ENCODE measurements at regions not wholly inside any gene's neighbourhood (a gene's known extent, or its start where the extent isn't known, plus 50 kb on each side); places are given as distances from the start of the nearest gene placed in this dataset.
"Not testable (repeated sequence)": the region's sequence is repeated elsewhere in the genome, so short reads cannot be mapped to it uniquely, and the experiment has no call there.

- DNase-seq (ENCODE audit: low read depth in 4 of 4, low spot score in 2 of 4), result no peak
These were observed 90.2 kb upstream of the SLC6A11 start for GRCh38 chr3:10725846-10726245.

- no peak for DNase-seq (ENCODE audit: low read depth in 4 of 4, low spot score in 2 of 4)
These were observed 89.2 kb upstream of the SLC6A11 start for GRCh38 chr3:10726787-10727186.

GRCh38 chr3:10729439-10729838, 86.6 kb upstream of the SLC6A11 start:
- DNase-seq (ENCODE audit: low read depth in 4 of 4, low spot score in 2 of 4), result no peak

GRCh38 chr3:10732292-10732691, 83.7 kb upstream of the SLC6A11 start:
- no peak for DNase-seq (ENCODE audit: low read depth in 4 of 4, low spot score in 2 of 4)

GRCh38 chr3:10733297-10733696, 82.7 kb upstream of the SLC6A11 start:
- DNase-seq (ENCODE audit: low read depth in 4 of 4, low spot score in 2 of 4), result no peak

GRCh38 chr3:10736444-10736843, 79.6 kb upstream of the SLC6A11 start:
- DNase-seq (ENCODE audit: low read depth in 4 of 4, low spot score in 2 of 4), result not testable (repeated sequence)

- no peak for DNase-seq (ENCODE audit: low read depth in 4 of 4, low spot score in 2 of 4)
These were observed 78.2 kb upstream of the SLC6A11 start for GRCh38 chr3:10737785-10738184.

GRCh38 chr3:10738688-10739372, 77.2 kb upstream of the SLC6A11 start:
- DNase-seq (ENCODE audit: low read depth in 4 of 4, low spot score in 2 of 4), result peak in 3 of 4 donors; percentile 34 to 45 (median 39)

- no peak for DNase-seq (ENCODE audit: low read depth in 4 of 4, low spot score in 2 of 4)
These were observed 75.1 kb upstream of the SLC6A11 start for GRCh38 chr3:10740954-10741353.

GRCh38 chr3:10741891-10742671, 73.9 kb upstream of the SLC6A11 start:
- no peak for DNase-seq (ENCODE audit: low read depth in 4 of 4, low spot score in 2 of 4)

GRCh38 chr3:10743366-10744097, 72.5 kb upstream of the SLC6A11 start:
- DNase-seq (ENCODE audit: low read depth in 4 of 4, low spot score in 2 of 4), result no peak

GRCh38 chr3:10744098-10744465, 71.9 kb upstream of the SLC6A11 start:
- no peak for DNase-seq (ENCODE audit: low read depth in 4 of 4, low spot score in 2 of 4)

- no peak for DNase-seq (ENCODE audit: low read depth in 4 of 4, low spot score in 2 of 4)
These were observed 70.6 kb upstream of the SLC6A11 start for GRCh38 chr3:10745392-10745791.

- no peak for DNase-seq (ENCODE audit: low read depth in 4 of 4, low spot score in 2 of 4)
These were observed 70.0 kb upstream of the SLC6A11 start for GRCh38 chr3:10746001-10746400.

GRCh38 chr3:10746684-10747083, 69.3 kb upstream of the SLC6A11 start:
- DNase-seq (ENCODE audit: low read depth in 4 of 4, low spot score in 2 of 4), result no peak

- no peak for DNase-seq (ENCODE audit: low read depth in 4 of 4, low spot score in 2 of 4)
These were observed 68.7 kb upstream of the SLC6A11 start for GRCh38 chr3:10747341-10747740.

GRCh38 chr3:10748040-10748439, 68.0 kb upstream of the SLC6A11 start:
- no peak for DNase-seq (ENCODE audit: low read depth in 4 of 4, low spot score in 2 of 4)

- DNase-seq (ENCODE audit: low read depth in 4 of 4, low spot score in 2 of 4), result peak; percentile 32 to 71 (median 50)
These were observed 62.1 kb upstream of the SLC6A11 start for GRCh38 chr3:10753964-10754363.

GRCh38 chr3:10756546-10756945, 59.5 kb upstream of the SLC6A11 start:
- DNase-seq (ENCODE audit: low read depth in 4 of 4, low spot score in 2 of 4), result no peak

GRCh38 chr3:10757021-10757820, 58.8 kb upstream of the SLC6A11 start:
- DNase-seq (ENCODE audit: low read depth in 4 of 4, low spot score in 2 of 4), result no peak

GRCh38 chr3:10757821-10758130, 58.3 kb upstream of the SLC6A11 start:
- DNase-seq (ENCODE audit: low read depth in 4 of 4, low spot score in 2 of 4), result no peak

Data from left renal cortex interstitium (tissue), 4 donors.